HCEC 1CT (cell line): ENCODE measurements at regions not wholly inside any gene's neighbourhood (a gene's known extent, or its start where the extent isn't known, plus 50 kb on each side); places are given as distances from the start of the nearest gene placed in this dataset.

ENCODE experiments used
- DNase-seq: peaks from one replicate; pipeline ENCODE4 v3.0.0-alpha.2; 2017

GRCh38 chr1:94611681-94612475 is 70.3 kb upstream of the F3 start:
- no peak for DNase-seq

- DNase-seq, result no peak
Observed at GRCh38 chr1:94609619-94610018, 68.1 kb upstream of the F3 start.

GRCh38 chr1:94608852-94609530 is 67.4 kb upstream of the F3 start:
- no peak for DNase-seq

- DNase-seq, result no peak
Observed at GRCh38 chr1:94608142-94608851, 66.7 kb upstream of the F3 start.

GRCh38 chr1:94607398-94607797 is 65.8 kb upstream of the F3 start:
- no peak for DNase-seq

- no peak for DNase-seq
Observed at GRCh38 chr1:94606471-94606870, 64.9 kb upstream of the F3 start.

GRCh38 chr1:94603663-94604062 is 62.1 kb upstream of the F3 start:
- DNase-seq, result no peak

GRCh38 chr1:94602802-94603625 is 61.5 kb upstream of the F3 start:
- DNase-seq, result peak; percentile 30

- DNase-seq, result peak; percentile 86
Observed at GRCh38 chr1:94602316-94602715, 60.8 kb upstream of the F3 start.

GRCh38 chr1:94600556-94600955 is 59.0 kb upstream of the F3 start:
- DNase-seq, result no peak

- DNase-seq, result peak; percentile 59
Observed at GRCh38 chr1:94599095-94599813, 57.7 kb upstream of the F3 start.

- DNase-seq, result peak; percentile 90
Observed at GRCh38 chr1:94597701-94598100, 56.1 kb upstream of the F3 start.

- no peak for DNase-seq
Observed at GRCh38 chr1:94596260-94596659, 54.7 kb upstream of the F3 start.

- no peak for DNase-seq
Observed at GRCh38 chr1:94595658-94596057, 54.1 kb upstream of the F3 start.

- no peak for DNase-seq
Observed at GRCh38 chr1:94593611-94594010, 52.1 kb upstream of the F3 start.

GRCh38 chr1:94592571-94592920 is 51.0 kb upstream of the F3 start:
- DNase-seq, result no peak

- no peak for DNase-seq
Observed at GRCh38 chr1:94591823-94592570, 50.4 kb upstream of the F3 start.
